ENCODE measurements at regions not wholly inside any gene's neighbourhood (a gene's known extent, or its start where the extent isn't known, plus 50 kb on each side); places are given as distances from the start of the nearest gene placed in this dataset.

- TF ChIP-seq CTCF (IDR thresholded peaks at IDR 0.05; ENCODE audit: insufficient read depth, low read depth, low read length) (no peak), EZH2 (IDR thresholded peaks at IDR 0.05; ENCODE audit: insufficient read depth, low read length) (no peak)
These were observed 435.4 kb downstream of the PTPRU start for GRCh38 chr1:29671446-29672356.
